CD4-positive, alpha-beta T cell treated with Interferon alpha-2 for 1 hour (primary cell): ENCODE measurements at regions not wholly inside any gene's neighbourhood (a gene's known extent, or its start where the extent isn't known, plus 50 kb on each side); places are given as distances from the start of the nearest gene placed in this dataset.
"Not testable (repeated sequence)": the region's sequence is repeated elsewhere in the genome, so short reads cannot be mapped to it uniquely, and the experiment has no call there.

ENCODE experiments used
- DNase-seq, 2 donors: peaks; one replicate each; pipeline ENCODE4 v3.0.0-alpha.2; 2020 to 2022

- no peak for DNase-seq
These were observed 226.0 kb upstream of the PTGER4 start for GRCh38 chr5:40453689-40454088.

- DNase-seq, result no peak
These were observed 226.7 kb upstream of the PTGER4 start for GRCh38 chr5:40452874-40453624.

- DNase-seq, result no peak
These were observed 232.3 kb upstream of the PTGER4 start for GRCh38 chr5:40447438-40447837.

- no peak for DNase-seq
These were observed 232.8 kb upstream of the PTGER4 start for GRCh38 chr5:40446910-40447309.

GRCh38 chr5:40442346-40442745, 237.4 kb upstream of the PTGER4 start:
- peak in 1 of 2 donors; percentile 28 for DNase-seq

GRCh38 chr5:40441733-40442132, 238.0 kb upstream of the PTGER4 start:
- peak; percentile 38 to 71 for DNase-seq

GRCh38 chr5:40440746-40441145, 239.0 kb upstream of the PTGER4 start:
- DNase-seq, result no peak

GRCh38 chr5:40439103-40439502, 240.6 kb upstream of the PTGER4 start:
- peak; percentile 40 to 50 for DNase-seq

- DNase-seq, result not testable (repeated sequence)
These were observed 241.1 kb upstream of the PTGER4 start for GRCh38 chr5:40438646-40439045.

- peak; percentile 56 to 65 for DNase-seq
These were observed 242.3 kb upstream of the PTGER4 start for GRCh38 chr5:40437452-40437861.

GRCh38 chr5:40436535-40437237, 243.0 kb upstream of the PTGER4 start:
- peak; percentile 56 to 68 for DNase-seq

GRCh38 chr5:40435706-40436105, 244.0 kb upstream of the PTGER4 start:
- not testable (repeated sequence) for DNase-seq

- no peak for DNase-seq
These were observed 246.9 kb upstream of the PTGER4 start for GRCh38 chr5:40432836-40433235.

GRCh38 chr5:40431734-40432133, 248.0 kb upstream of the PTGER4 start:
- no peak for DNase-seq

- DNase-seq, result no peak
These were observed 249.5 kb upstream of the PTGER4 start for GRCh38 chr5:40430101-40430710.

GRCh38 chr5:40429258-40430100, 250.2 kb upstream of the PTGER4 start:
- DNase-seq, result peak in 1 of 2 donors; percentile 59

GRCh38 chr5:40428815-40429214, 250.9 kb upstream of the PTGER4 start:
- DNase-seq, result no peak

- DNase-seq, result peak in 1 of 2 donors; percentile 28
These were observed 251.6 kb upstream of the PTGER4 start for GRCh38 chr5:40428126-40428525.

- DNase-seq, result not testable (repeated sequence)
These were observed 262.5 kb upstream of the PTGER4 start for GRCh38 chr5:40417046-40417810.

- DNase-seq, result no peak
These were observed 263.1 kb upstream of the PTGER4 start for GRCh38 chr5:40416588-40416987.

GRCh38 chr5:40416098-40416497, 263.6 kb upstream of the PTGER4 start:
- no peak for DNase-seq

GRCh38 chr5:40414922-40415321, 264.8 kb upstream of the PTGER4 start:
- DNase-seq, result no peak
